Adipocyte (in vitro differentiated cells): ENCODE measurements at regions not wholly inside any gene's neighbourhood (a gene's known extent, or its start where the extent isn't known, plus 50 kb on each side); places are given as distances from the start of the nearest gene placed in this dataset.

Source experiments
- DNase-seq: peaks from one replicate; pipeline ENCODE4 v3.0.0-alpha.2; 2015; ENCODE audit warnings: low read depth
- H3K27me3 ChIP-seq: replicated peaks from 2 replicates; pipeline ENCODE4 v1.7.0; 2013; ENCODE audit warnings: mild to moderate bottlenecking, low read length, moderate library complexity; ENCODE audit not compliant: control insufficient read depth, insufficient read depth
- H3K36me3 ChIP-seq: 2 replicates; pipeline ENCODE4 v1.7.0; 2013; ENCODE audit warnings: low read length, mild to moderate bottlenecking, moderate library complexity; ENCODE audit not compliant: control insufficient read depth, insufficient read depth, severe bottlenecking
- H3K4me1 ChIP-seq: 2 replicates; pipeline ENCODE4 v1.7.0; 2013; ENCODE audit warnings: mild to moderate bottlenecking, low read length, moderate library complexity; ENCODE audit not compliant: control insufficient read depth, insufficient read depth
- H3K4me3 ChIP-seq: 2 replicates; pipeline ENCODE4 v1.7.0; 2013; ENCODE audit warnings: mild to moderate bottlenecking, low read length, moderate library complexity
- H3K9ac ChIP-seq: 2 replicates; pipeline ENCODE4 v1.7.0; 2013; ENCODE audit warnings: mild to moderate bottlenecking, low read length, moderate library complexity
- H3K9me3 ChIP-seq: 2 replicates; pipeline ENCODE4 v1.7.0; 2013; ENCODE audit warnings: mild to moderate bottlenecking, low read length, moderate library complexity; ENCODE audit not compliant: control insufficient read depth

DNA sequence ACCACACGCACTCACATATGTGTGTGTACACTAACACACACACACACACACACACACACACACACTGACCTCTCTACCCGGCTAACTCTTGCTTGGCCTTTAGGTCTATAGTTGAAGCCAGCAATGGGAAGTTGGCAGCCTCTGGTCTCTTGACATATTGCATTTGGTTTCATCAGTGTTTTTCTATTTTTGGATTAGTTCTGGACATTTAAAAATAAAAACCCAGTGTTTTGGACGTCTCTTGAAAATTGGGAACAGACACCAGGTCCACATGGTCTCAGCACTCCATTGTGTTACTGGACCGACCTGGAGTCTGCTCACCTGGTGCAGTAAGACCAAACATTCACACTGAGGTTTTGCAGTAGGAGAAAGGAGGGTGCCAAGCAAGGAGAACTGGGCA lies 50.4 kb upstream of the AFF3 start:
- Histone ChIP-seq H3K27me3 (peaks cover 3% of the 10 kb centered on the region), H3K9ac (peak overlapping the region; percentile 16)
- no peak for DNase-seq

GRCh38 chr2:100192300-100192699 lies 49.9 kb upstream of the AFF3 start:
- H3K4me3 ChIP-seq, result peak overlapping the region; percentile 3
- H3K9ac ChIP-seq, result no peak overlapping the region
- H3K9me3 ChIP-seq, result no peaks in the 10 kb centered on the region
- no peaks in the 10 kb centered on the region for H3K36me3 ChIP-seq
- no peak for DNase-seq
- peaks cover 37% of the 10 kb centered on the region for H3K4me1 ChIP-seq
- H3K27me3 ChIP-seq, result peaks cover 3% of the 10 kb centered on the region

More for the DNA sequence above, 50.4 kb upstream of the AFF3 start:
- Histone ChIP-seq H3K4me3 (peak overlapping the region; percentile 3), H3K9me3 (no peaks in the 10 kb centered on the region), H3K4me1 (peaks cover 42% of the 10 kb centered on the region), H3K36me3 (no peaks in the 10 kb centered on the region)
